ENCODE measurements at regions not wholly inside any gene's neighbourhood (a gene's known extent, or its start where the extent isn't known, plus 50 kb on each side); places are given as distances from the start of the nearest gene placed in this dataset.

- no peak overlapping the region for H3K27ac ChIP-seq
- no peaks in the 10 kb centered on the region for H3K9me2 ChIP-seq (replicated peaks; ENCODE audit: insufficient read depth)
- H2AFZ ChIP-seq, result no peak overlapping the region
- no peak for TF ChIP-seq EZH2 (IDR thresholded peaks at IDR 0.05; ENCODE audit: borderline replicate concordance)
- TF ChIP-seq EZH2phosphoT487 (IDR thresholded peaks at IDR 0.05; ENCODE audit: low read depth, severe bottlenecking, unreplicated experiment), result no peak
- TF ChIP-seq CTCF (IDR thresholded peaks at IDR 0.05; ENCODE audit: poor library complexity), result no peak
- H3K36me3 ChIP-seq (replicated peaks; ENCODE audit: insufficient read depth, low read depth), result no peaks in the 10 kb centered on the region
- H3K9me3 ChIP-seq (ENCODE audit: low read depth), result no peaks in the 10 kb centered on the region
- no peak overlapping the region for H3K4me3 ChIP-seq
- no peaks in the 10 kb centered on the region for H3K4me1 ChIP-seq (ENCODE audit: insufficient read depth)
- no peak overlapping the region for H3K4me2 ChIP-seq
- no peaks in the 10 kb centered on the region for H3K79me2 ChIP-seq
- DNase-seq (ENCODE audit: low spot score), result no peak
- no peaks in the 10 kb centered on the region for H3K27me3 ChIP-seq
- H4K20me1 ChIP-seq (ENCODE audit: insufficient read depth, poor library complexity, severe bottlenecking), result no peaks in the 10 kb centered on the region
- WGBS (ENCODE audit: low lambda C conversion rate, missing lambda C conversion rate), result 87% methylated on average over 4 of the region's 4 CpGs
Measured at GRCh38 chr7:84941936-84942335, 244.9 kb downstream of the SEMA3D start.

- H4K20me1 ChIP-seq (ENCODE audit: insufficient read depth, poor library complexity, severe bottlenecking), result no peaks in the 10 kb centered on the region
- TF ChIP-seq EZH2phosphoT487 (IDR thresholded peaks at IDR 0.05; ENCODE audit: low read depth, severe bottlenecking, unreplicated experiment), result no peak
- no peak for TF ChIP-seq CTCF (IDR thresholded peaks at IDR 0.05; ENCODE audit: poor library complexity)
- no peak for TF ChIP-seq EZH2 (IDR thresholded peaks at IDR 0.05; ENCODE audit: borderline replicate concordance)
- H3K27me3 ChIP-seq, result no peaks in the 10 kb centered on the region
- no peaks in the 10 kb centered on the region for H3K36me3 ChIP-seq (replicated peaks; ENCODE audit: insufficient read depth, low read depth)
- no peaks in the 10 kb centered on the region for H3K79me2 ChIP-seq
- DNase-seq (ENCODE audit: low spot score), result no peak
- H3K9me3 ChIP-seq (ENCODE audit: low read depth), result no peaks in the 10 kb centered on the region
- H3K9me2 ChIP-seq (replicated peaks; ENCODE audit: insufficient read depth), result no peaks in the 10 kb centered on the region
- H3K4me1 ChIP-seq (ENCODE audit: insufficient read depth), result no peaks in the 10 kb centered on the region
- no peak overlapping the region for H3K4me3 ChIP-seq
- no peak overlapping the region for H3K27ac ChIP-seq
- no peak overlapping the region for H3K4me2 ChIP-seq
- H2AFZ ChIP-seq, result no peak overlapping the region
- 85% methylated on average over 1 of the region's 1 CpG for WGBS (ENCODE audit: low lambda C conversion rate, missing lambda C conversion rate)
Measured at GRCh38 chr7:84941291-84941690, 245.6 kb downstream of the SEMA3D start.

GRCh38 chr7:84939888-84940287, 247.0 kb downstream of the SEMA3D start:
- H3K27ac ChIP-seq, result no peak overlapping the region
- no peaks in the 10 kb centered on the region for H3K36me3 ChIP-seq (replicated peaks; ENCODE audit: insufficient read depth, low read depth)
- no peaks in the 10 kb centered on the region for H3K9me2 ChIP-seq (replicated peaks; ENCODE audit: insufficient read depth)
- no peak overlapping the region for H3K4me3 ChIP-seq
- no peaks in the 10 kb centered on the region for H3K79me2 ChIP-seq
- H3K4me1 ChIP-seq (ENCODE audit: insufficient read depth), result no peaks in the 10 kb centered on the region
- 98% methylated on average over 30 of the region's 32 CpGs for WGBS (ENCODE audit: low lambda C conversion rate, missing lambda C conversion rate)
- DNase-seq (ENCODE audit: low spot score), result no peak
- H4K20me1 ChIP-seq (ENCODE audit: insufficient read depth, poor library complexity, severe bottlenecking), result no peaks in the 10 kb centered on the region
- TF ChIP-seq CTCF (IDR thresholded peaks at IDR 0.05; ENCODE audit: poor library complexity) (no peak), EZH2phosphoT487 (IDR thresholded peaks at IDR 0.05; ENCODE audit: low read depth, severe bottlenecking, unreplicated experiment) (no peak), EZH2 (IDR thresholded peaks at IDR 0.05; ENCODE audit: borderline replicate concordance) (no peak)
- H3K27me3 ChIP-seq, result no peaks in the 10 kb centered on the region
- H3K9me3 ChIP-seq (ENCODE audit: low read depth), result no peaks in the 10 kb centered on the region
- H3K4me2 ChIP-seq, result no peak overlapping the region
- H2AFZ ChIP-seq, result no peak overlapping the region

GRCh38 chr7:84939442-84939841, 247.4 kb downstream of the SEMA3D start:
- DNase-seq (ENCODE audit: low spot score), result no peak
- H3K4me3 ChIP-seq, result no peak overlapping the region
- TF ChIP-seq CTCF (IDR thresholded peaks at IDR 0.05; ENCODE audit: poor library complexity), result no peak
- TF ChIP-seq EZH2phosphoT487 (IDR thresholded peaks at IDR 0.05; ENCODE audit: low read depth, severe bottlenecking, unreplicated experiment), result no peak
- TF ChIP-seq EZH2 (IDR thresholded peaks at IDR 0.05; ENCODE audit: borderline replicate concordance), result no peak
- no peak overlapping the region for H3K27ac ChIP-seq
- no peaks in the 10 kb centered on the region for H3K27me3 ChIP-seq
- H3K4me2 ChIP-seq, result no peak overlapping the region
- no peak overlapping the region for H2AFZ ChIP-seq
- no peaks in the 10 kb centered on the region for H3K79me2 ChIP-seq
- no peaks in the 10 kb centered on the region for H3K9me2 ChIP-seq (replicated peaks; ENCODE audit: insufficient read depth)
- no peaks in the 10 kb centered on the region for H3K9me3 ChIP-seq (ENCODE audit: low read depth)
- 95% methylated on average over 7 of the region's 7 CpGs for WGBS (ENCODE audit: low lambda C conversion rate, missing lambda C conversion rate)
- no peaks in the 10 kb centered on the region for H3K36me3 ChIP-seq (replicated peaks; ENCODE audit: insufficient read depth, low read depth)
- no peaks in the 10 kb centered on the region for H4K20me1 ChIP-seq (ENCODE audit: insufficient read depth, poor library complexity, severe bottlenecking)
- H3K4me1 ChIP-seq (ENCODE audit: insufficient read depth), result no peaks in the 10 kb centered on the region
